B cell (primary cell): ENCODE measurements at regions not wholly inside any gene's neighbourhood (a gene's known extent, or its start where the extent isn't known, plus 50 kb on each side); places are given as distances from the start of the nearest gene placed in this dataset.

ENCODE experiments used
- CTCF ChIP-seq: fragments of 200-600 bp; IDR thresholded peaks from one replicate; pipeline ENCODE4 v1.8.0; 2022; ENCODE audit warnings: antibody characterized with exemption, mild to moderate bottlenecking
- EZH2 ChIP-seq: IDR thresholded peaks from 2 replicates; pipeline ENCODE4 v1.6.1; 2012; ENCODE audit warnings: borderline replicate concordance, low read depth, mild to moderate bottlenecking, moderate library complexity, low read length; ENCODE audit not compliant: insufficient read depth, poor library complexity, severe bottlenecking

GRCh38 chr22:42188808-42189447, 58.3 kb upstream of the CYP2D6 start:
- TF ChIP-seq EZH2 (no peak), CTCF (no peak)
